K562 (cell line): ENCODE measurements at regions not wholly inside any gene's neighbourhood (a gene's known extent, or its start where the extent isn't known, plus 50 kb on each side); places are given as distances from the start of the nearest gene placed in this dataset.

ENCODE experiments used
- ATAC-seq: fragments of 200-7000 bp; cut with Tn5 transposase; 3 replicates; pipeline ENCODE4 v1.9.1; 2020; ENCODE audit warnings: moderate library complexity
- BruUV-seq: library from RNA; stranded (reverse); fragments of 400-500 nt; replicated peaks from 2 replicates; lab custom pipeline; 2021; lab: Mats Ljungman, UMichigan
- CTCF ChIA-PET: fragments of 300-600 bp; formaldehyde crosslinking; extraction: SDS; loops from one replicate; lab custom pipeline; 2021; ENCODE audit warnings: low intra/inter-chr PET ratio; lab: Yijun Ruan, JAX
- POLR2A ChIA-PET: fragments of 300-600, 350-650 bp; sonication (Branson Sonifier 250); formaldehyde crosslinking; extraction: SDS; loops from one replicate; lab custom pipeline; 2021; ENCODE audit warnings: antibody characterized with exemption, inconsistent platforms; lab: Yijun Ruan, JAX
- DNase-seq, 4 experiments: peaks; one replicate each; pipeline versions ENCODE4 v3.0.0 to v3.0.0-alpha.2; 2011 to 2018; ENCODE audit warnings: low spot score in 3 of 4, mixed read lengths in 3 of 4; ENCODE audit errors: extremely low read depth in 1 of 4
- FAIRE-seq: peaks from 2 replicates; lab custom pipeline; 2011; peaks lifted over from hg19 to GRCh38; lab: Jason Lieb, UNC
- H2AFZ ChIP-seq: 2 replicates; pipeline ENCODE4 v1.6.0; 2011; ENCODE audit warnings: low read depth, low read length, control low read depth, inconsistent platforms
- H3K27ac ChIP-seq: fragments of 200-600 bp; 3 replicates; pipeline ENCODE4 v1.8.0; 2011; ENCODE audit warnings: low read depth, mild to moderate bottlenecking, control low read depth, inconsistent platforms, low read length, moderate library complexity, mixed read lengths; ENCODE audit errors: extremely low read depth
- H3K27me3 ChIP-seq, 2 experiments: fragments of 300-600 bp in 1 of 2; 2 replicates in 1 of 2; 3 replicates in 1 of 2; pipeline versions ENCODE4 v1.6.0 to v1.8.0; 2011; ENCODE audit warnings: inconsistent platforms in 2 of 2, low read length in 2 of 2, mild to moderate bottlenecking in 1 of 2, mixed read lengths in 1 of 2, moderate library complexity in 1 of 2; ENCODE audit not compliant: control insufficient read depth in 2 of 2, insufficient read depth in 2 of 2
- H3K36me3 ChIP-seq: fragments of 300-600 bp; 3 replicates; pipeline ENCODE4 v1.8.0; 2011; ENCODE audit warnings: mild to moderate bottlenecking, low read length, inconsistent platforms; ENCODE audit not compliant: control insufficient read depth, insufficient read depth
- H3K4me1 ChIP-seq, 2 experiments: fragments of 200-600 bp in 1 of 2; replicated peaks in 1 of 2; 2 replicates in 1 of 2; 3 replicates in 1 of 2; pipeline versions ENCODE4 v1.5.1 to v1.8.0; 2011; ENCODE audit warnings: inconsistent platforms in 2 of 2, low read length in 2 of 2, mild to moderate bottlenecking in 1 of 2, mixed read lengths in 1 of 2, moderate library complexity in 1 of 2; ENCODE audit not compliant: control insufficient read depth in 2 of 2, insufficient read depth in 2 of 2
- H3K4me2 ChIP-seq: 2 replicates; pipeline ENCODE4 v1.6.1; 2011; ENCODE audit warnings: low read length, control low read depth, inconsistent platforms, mixed read lengths; ENCODE audit not compliant: insufficient read depth
- H3K4me3 ChIP-seq: fragments of 200-600 bp; sonication (generic), shearing (Covaris generic); 2 replicates; pipeline ENCODE4 v1.5.1; 2016; ENCODE audit warnings: control low read depth, inconsistent platforms
- H3K79me2 ChIP-seq: fragments of 200-600 bp; 3 replicates; pipeline ENCODE4 v1.8.0; 2011; ENCODE audit warnings: low read length, inconsistent platforms; ENCODE audit not compliant: control insufficient read depth, insufficient read depth
- H3K9ac ChIP-seq, 2 experiments: 2 replicates each; pipeline versions ENCODE4 v1.6.0 to v1.6.1; 2011; ENCODE audit warnings: low read depth in 2 of 2, low read length in 2 of 2, control low read depth in 1 of 2, inconsistent platforms in 1 of 2, mild to moderate bottlenecking in 1 of 2, mixed read lengths in 1 of 2; ENCODE audit not compliant: insufficient read depth in 1 of 2
- H3K9me1 ChIP-seq: one replicate; pipeline ENCODE4 v1.6.0; 2011; ENCODE audit warnings: inconsistent platforms, mild to moderate bottlenecking, low read length, moderate library complexity; ENCODE audit not compliant: control insufficient read depth, insufficient read depth
- H3K9me3 ChIP-seq: replicated peaks from 2 replicates; pipeline ENCODE4 v1.5.1; 2011; ENCODE audit warnings: low read depth, low read length, inconsistent platforms; ENCODE audit not compliant: control insufficient read depth, insufficient read depth
- H4K20me1 ChIP-seq: replicated peaks from 2 replicates; pipeline ENCODE4 v1.6.1; 2011; ENCODE audit warnings: low read length, inconsistent platforms, mixed read lengths; ENCODE audit not compliant: control insufficient read depth, insufficient read depth
- ARID3B ChIP-seq: fragments of 250-450 bp; sonication (Bioruptor Pico); IDR thresholded peaks from 2 replicates; pipeline ENCODE4 v1.4.0; 2020; ENCODE audit warnings: borderline replicate concordance
- BMI1 ChIP-seq: fragments of 150-350 bp; IDR thresholded peaks from 2 replicates; pipeline ENCODE4 v1.6.1; 2014; ENCODE audit warnings: low read length
- CBX2 ChIP-seq: fragments of 200-600 bp; sonication (generic); IDR thresholded peaks from one replicate; pipeline ENCODE4 v1.6.1; 2012; ENCODE audit warnings: mild to moderate bottlenecking, low read length, inconsistent platforms; ENCODE audit not compliant: insufficient read depth, poor library complexity, severe bottlenecking
- DPF2 ChIP-seq: fragments of 450-650 bp; IDR thresholded peaks from 2 replicates; pipeline ENCODE4 v1.6.1; 2016
- ELK1 ChIP-seq: sonication (generic); formaldehyde crosslinking; IDR thresholded peaks from 2 replicates; pipeline ENCODE4 v1.8.1; 2022; ENCODE audit warnings: missing genetic modification reagents
- EZH2 ChIP-seq: IDR thresholded peaks from 2 replicates; pipeline ENCODE4 v1.6.1; 2012; ENCODE audit warnings: low read depth, mild to moderate bottlenecking, inconsistent platforms, low read length, borderline replicate concordance
- FOXO4 ChIP-seq: fragments of 450-650 bp; formaldehyde crosslinking; IDR thresholded peaks from 2 replicates; pipeline ENCODE4 v1.4.0; 2020; ENCODE audit warnings: mild to moderate bottlenecking, moderate library complexity
- HDAC3 ChIP-seq: fragments of 450-650 bp; IDR thresholded peaks from 2 replicates; pipeline ENCODE4 v1.6.1; 2018; ENCODE audit warnings: borderline replicate concordance, mild to moderate bottlenecking, moderate library complexity; ENCODE audit not compliant: partially characterized antibody
- HMG20B ChIP-seq: fragments of 250-450 bp; sonication (Bioruptor Pico); IDR thresholded peaks from 2 replicates; pipeline ENCODE4 v1.5.0; 2021; ENCODE audit warnings: mild to moderate bottlenecking
- IFI16 ChIP-seq: fragments of 250-450 bp; sonication (Bioruptor Pico); IDR thresholded peaks from 2 replicates; pipeline ENCODE4 v2.1.2; 2022; ENCODE audit warnings: mild to moderate bottlenecking, inconsistent platforms
- MAZ ChIP-seq, 2 experiments: fragments of 450-650 bp in 1 of 2; sonication (generic) in 1 of 2; formaldehyde crosslinking; IDR thresholded peaks in 1 of 2; conservative IDR thresholded peaks in 1 of 2; 2 replicates each; pipeline versions ENCODE4 v1.4.0 to v1.5.0; 2020; ENCODE audit warnings: mild to moderate bottlenecking in 1 of 2, missing genetic modification reagents in 1 of 2
- MTA1 ChIP-seq: fragments of 450-650 bp; IDR thresholded peaks from 2 replicates; pipeline ENCODE4 v1.6.1; 2017; ENCODE audit warnings: borderline replicate concordance
- PCBP1 ChIP-seq: fragments of 200-400 bp; formaldehyde crosslinking; IDR thresholded peaks from 2 replicates; pipeline ENCODE4 v1.6.1; 2018; ENCODE audit warnings: mild to moderate bottlenecking, low read depth, low read length; ENCODE audit not compliant: poor library complexity, severe bottlenecking
- PKNOX1 ChIP-seq: fragments of 450-650 bp; IDR thresholded peaks from 2 replicates; pipeline ENCODE4 v1.6.1; 2016
- POLR2AphosphoS2 ChIP-seq: IDR thresholded peaks from 2 replicates; pipeline ENCODE4 v1.6.1; 2012; ENCODE audit warnings: low read length, improper control_type of control experiment
- TCFL5 ChIP-seq: fragments of 250-450 bp; sonication (Bioruptor Pico); conservative IDR thresholded peaks from 2 replicates; pipeline ENCODE4 v1.6.1; 2021; ENCODE audit warnings: mild to moderate bottlenecking, moderate library complexity, matching md5 sums
- ZKSCAN8 ChIP-seq: fragments of 200-800 bp; sonication (Bioruptor generic); IDR thresholded peaks from 2 replicates; pipeline ENCODE4 v1.6.1; 2016; ENCODE audit warnings: missing genetic modification characterization, missing compliant biosample characterization
- ZNF766 ChIP-seq: fragments of 200-800 bp; sonication (Bioruptor generic); conservative IDR thresholded peaks from 2 replicates; pipeline ENCODE4 v1.6.1; 2016; ENCODE audit warnings: missing genetic modification characterization, missing compliant biosample characterization
- WGBS: fragments of 100-300 bp; shearing (Covaris generic); methylation state at CpG from one replicate; pipeline ENCODE4 v1.1.6; 2016; ENCODE audit warnings: low coverage, mixed read lengths; ENCODE audit not compliant: insufficient coverage; ENCODE audit errors: missing lambda C conversion rate; 5-methylcytosine and 5-hydroxymethylcytosine counted together
- in situ Hi-C: fragments of 300-500 bp; cut with MboI; formaldehyde crosslinking; loops from 4 replicates; pipeline ENCODE4 v1.15.0; 2018; ENCODE audit warnings: inconsistent platforms, mixed read lengths
- intact Hi-C: fragments of 100-400 bp; cut with micrococcal nuclease; formaldehyde crosslinking; loops from 2 replicates; pipeline ENCODE4 v1.14.2; 2022

GRCh38 chr2:55118643-55119083 lies 68.4 kb upstream of the RTN4 start:
- no peaks in the 10 kb centered on the region for H3K79me2 ChIP-seq
- peaks cover 38 to 82% of the 10 kb centered on the region in 2 experiments for H3K4me1 ChIP-seq
- H3K27ac ChIP-seq, result peak overlapping the region; percentile 65
- peak; percentile 12 for ATAC-seq
- H3K27me3 ChIP-seq, result no peaks in the 10 kb centered on the region
- H3K4me3 ChIP-seq, result no peak overlapping the region
- ChIA-PET CTCF (no interaction called here), POLR2A (interaction anchor here (0.6 to 4.4 kb wide), 12 partner anchors 9 to 1113 kb away, joined by 3 to 26 read pairs (median 4); partner anchors contain the start of gene RTN4)
- 0% methylated on average over 3 of the region's 3 CpGs for WGBS
- DNase-seq, result peak in 2 of 4 experiments; percentile 6 to 63
- H3K9ac ChIP-seq, result peak overlapping the region; percentile 68 to 75; a peak in 3 of 4 replicates
- no peaks in the 10 kb centered on the region for H3K9me1 ChIP-seq
- H4K20me1 ChIP-seq, result no peaks in the 10 kb centered on the region
- FAIRE-seq, result peak; percentile 6
- in situ Hi-C loops, result no loop called here
- H3K36me3 ChIP-seq, result no peaks in the 10 kb centered on the region
- intact Hi-C loops, result loop anchor here (2.0 to 5.0 kb wide), 3 partner anchors 18 to 68 kb away; partner anchors contain the start of gene RTN4
- peak overlapping the region; percentile 64 for H3K4me2 ChIP-seq
- peak overlapping the region; percentile 74 for H2AFZ ChIP-seq
- H3K9me3 ChIP-seq, result no peaks in the 10 kb centered on the region
- no TSS peak for BruUV-seq
- TF ChIP-seq TCFL5 (CRISPR knock-in tag) (0 out of 2 replicates have a peak, but pooled peaks have one; percentile 32), FOXO4 (no peak), HDAC3 (no peak), MAZ (CRISPR knock-in tag; conservative IDR thresholded peaks at IDR 0.05 in 1 of 2, IDR thresholded peaks at IDR 0.05 in 1 of 2) (0 out of 4 replicates have a peak, but pooled peaks of 1 of the 2 experiments have one; percentile 52), ZNF766 (CRISPR knock-in tag) (peak; percentile 46; the same call in 1 of the 2 replicates), CBX2 (no peak), ARID3B (CRISPR knock-in tag) (no peak), BMI1 (no peak), ZKSCAN8 (CRISPR knock-in tag) (no peak; the same call in 1 of the 2 replicates), DPF2 (peak; percentile 78; the same call in 1 of the 2 replicates), EZH2 (no peak), PKNOX1 (peak; percentile 51; the same call in 1 of the 2 replicates), MTA1 (peak; percentile 79), HMG20B (no peak), PCBP1 (no peak), ELK1 (CRISPR knock-in tag) (no peak), IFI16 (CRISPR knock-in tag) (no peak), POLR2AphosphoS2 (no peak)
